ENCODE measurements at regions not wholly inside any gene's neighbourhood (a gene's known extent, or its start where the extent isn't known, plus 50 kb on each side); places are given as distances from the start of the nearest gene placed in this dataset.

GRCh38 chr9:136596217-136596616 lies 50.4 kb upstream of the NOTCH1 start:
- no peak for TF ChIP-seq POLR2A (IDR thresholded peaks at IDR 0.05; ENCODE audit: low read length)
- TF ChIP-seq EP300 (IDR thresholded peaks at IDR 0.05): no peak
- no peak for TF ChIP-seq REST (IDR thresholded peaks at IDR 0.05)
- TF ChIP-seq CTCF (IDR thresholded peaks at IDR 0.05): no peak
- TF ChIP-seq NR3C1 (IDR thresholded peaks at IDR 0.05): no peak
- TF ChIP-seq RAD21 (conservative IDR thresholded peaks at IDR 0.05 in 1 of 2, IDR thresholded peaks at IDR 0.05 in 1 of 2): no peak
- TF ChIP-seq MAZ (IDR thresholded peaks at IDR 0.05; ENCODE audit: borderline replicate concordance, low read depth, low read length): no peak
- TF ChIP-seq SMC3 (IDR thresholded peaks at IDR 0.05): no peak
- no peak for TF ChIP-seq MYC (IDR thresholded peaks at IDR 0.05; ENCODE audit: borderline replicate concordance, low read length)
- no peak for TF ChIP-seq JUNB (IDR thresholded peaks at IDR 0.05)
- no peak for TF ChIP-seq CEBPB (IDR thresholded peaks at IDR 0.05)
